ENCODE measurements at regions not wholly inside any gene's neighbourhood (a gene's known extent, or its start where the extent isn't known, plus 50 kb on each side); places are given as distances from the start of the nearest gene placed in this dataset.

- CTCF ChIA-PET: interaction anchor here (0.7 kb wide), 1 partner anchor 60 kb away, joined by 3 read pairs; no protein-coding TSS in a partner anchor
- DNase-seq (ENCODE audit: low spot score) (no peak), ATAC-seq (no peak)
- no peaks in the 10 kb centered on the region; the same call in 1 of the 2 replicates for H3K9me3 Mint-ChIP-seq
- peaks cover 13% of the 10 kb centered on the region for H3K4me1 Mint-ChIP-seq
- H3K27ac Mint-ChIP-seq: no peak overlapping the region
- H3K4me3 Mint-ChIP-seq: no peak overlapping the region
- POLR2A ChIA-PET: no interaction called here
- H3K36me3 Mint-ChIP-seq: no peaks in the 10 kb centered on the region
- no peak for TF ChIP-seq ZNF138 (CRISPR knock-in tag; conservative IDR thresholded peaks at IDR 0.05)
- TF ChIP-seq SMAD4 (CRISPR knock-in tag; IDR thresholded peaks at IDR 0.05): no peak
- TF ChIP-seq ETV6 (CRISPR knock-in tag; IDR thresholded peaks at IDR 0.05): no peak
- no peak for TF ChIP-seq PREB (CRISPR knock-in tag; IDR thresholded peaks at IDR 0.05; ENCODE audit: borderline replicate concordance)
- TF ChIP-seq E2F4 (CRISPR knock-in tag; IDR thresholded peaks at IDR 0.05; ENCODE audit: borderline replicate concordance, low read depth): no peak
- TF ChIP-seq, protein P1, sequence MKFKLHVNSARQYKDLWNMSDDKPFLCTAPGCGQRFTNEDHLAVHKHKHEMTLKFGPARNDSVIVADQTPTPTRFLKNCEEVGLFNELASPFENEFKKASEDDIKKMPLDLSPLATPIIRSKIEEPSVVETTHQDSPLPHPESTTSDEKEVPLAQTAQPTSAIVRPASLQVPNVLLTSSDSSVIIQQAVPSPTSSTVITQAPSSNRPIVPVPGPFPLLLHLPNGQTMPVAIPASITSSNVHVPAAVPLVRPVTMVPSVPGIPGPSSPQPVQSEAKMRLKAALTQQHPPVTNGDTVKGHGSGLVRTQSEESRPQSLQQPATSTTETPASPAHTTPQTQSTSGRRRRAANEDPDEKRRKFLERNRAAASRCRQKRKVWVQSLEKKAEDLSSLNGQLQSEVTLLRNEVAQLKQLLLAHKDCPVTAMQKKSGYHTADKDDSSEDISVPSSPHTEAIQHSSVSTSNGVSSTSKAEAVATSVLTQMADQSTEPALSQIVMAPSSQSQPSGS (CRISPR knock-in tag; IDR thresholded peaks at IDR 0.05; ENCODE audit: borderline replicate concordance, low read depth): no peak
- TF ChIP-seq CREB1 (CRISPR knock-in tag; IDR thresholded peaks at IDR 0.05): no peak
- TF ChIP-seq ARID4B (CRISPR knock-in tag; IDR thresholded peaks at IDR 0.05; ENCODE audit: borderline replicate concordance): no peak
- no peak for TF ChIP-seq GABPB1 (CRISPR knock-in tag; IDR thresholded peaks at IDR 0.05)
- TF ChIP-seq ZNF425 (CRISPR knock-in tag; conservative IDR thresholded peaks at IDR 0.05): no peak
- TF ChIP-seq HMGXB4 (CRISPR knock-in tag; IDR thresholded peaks at IDR 0.05): no peak
- TF ChIP-seq, protein P2, sequence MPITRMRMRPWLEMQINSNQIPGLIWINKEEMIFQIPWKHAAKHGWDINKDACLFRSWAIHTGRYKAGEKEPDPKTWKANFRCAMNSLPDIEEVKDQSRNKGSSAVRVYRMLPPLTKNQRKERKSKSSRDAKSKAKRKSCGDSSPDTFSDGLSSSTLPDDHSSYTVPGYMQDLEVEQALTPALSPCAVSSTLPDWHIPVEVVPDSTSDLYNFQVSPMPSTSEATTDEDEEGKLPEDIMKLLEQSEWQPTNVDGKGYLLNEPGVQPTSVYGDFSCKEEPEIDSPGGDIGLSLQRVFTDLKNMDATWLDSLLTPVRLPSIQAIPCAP (CRISPR knock-in tag; IDR thresholded peaks at IDR 0.05): no peak
- H3K27me3 Mint-ChIP-seq (ENCODE audit: low read depth): no peaks in the 10 kb centered on the region
Measured at GRCh38 chr13:73323615-73324014, 264.8 kb downstream of the KLF5 start.

Measured in WTC11 (cell line).